CD4-positive, alpha-beta T cell (primary cell): ENCODE measurements at regions not wholly inside any gene's neighbourhood (a gene's known extent, or its start where the extent isn't known, plus 50 kb on each side); places are given as distances from the start of the nearest gene placed in this dataset.

ENCODE experiments used
- ATAC-seq: fragments of 200-7000 bp; cut with Tn5 transposase; one replicate; pipeline ENCODE4 v1.10.0; 2022; ENCODE audit warnings: mild to moderate bottlenecking; ENCODE audit not compliant: poor library complexity
- CTCF ChIA-PET: fragments of 350-600 bp; sonication (Branson Sonifier 250); formaldehyde crosslinking; loops from one replicate; lab custom pipeline; 2021; ENCODE audit warnings: antibody characterized with exemption, inconsistent platforms; lab: Charles Lee
- POLR2A ChIA-PET: fragments of 350-600 bp; sonication (Branson Sonifier 250); formaldehyde crosslinking; loops from one replicate; lab custom pipeline; 2021; ENCODE audit warnings: antibody characterized with exemption, inconsistent platforms; lab: Charles Lee
- DNase-seq, 14 experiments: peaks; one replicate each; pipeline ENCODE4 v3.0.0-alpha.2; 2013 to 2020; ENCODE audit warnings: mixed read lengths in 2 of 14
- H3K27ac ChIP-seq, 2 donors: one replicate each; pipeline versions ENCODE4 v1.5.1 to v1.7.0; 2013; ENCODE audit warnings: low read length in 2 of 2, low read depth in 1 of 2, mild to moderate bottlenecking in 1 of 2
- H3K27me3 ChIP-seq, 2 experiments: 1 replicate in 1 of 2; 2 replicates in 1 of 2; pipeline versions ENCODE4 v1.6.1 to v1.7.0; 2013; ENCODE audit warnings: low read length in 2 of 2, control low read depth in 1 of 2, mild to moderate bottlenecking in 1 of 2, moderate library complexity in 1 of 2; ENCODE audit not compliant: insufficient read depth in 2 of 2, control insufficient read depth in 1 of 2
- H3K36me3 ChIP-seq: one replicate; pipeline ENCODE4 v1.6.1; 2013; ENCODE audit warnings: low read length, control low read depth; ENCODE audit not compliant: insufficient read depth
- H3K4me1 ChIP-seq: one replicate; pipeline ENCODE4 v1.6.1; 2013; ENCODE audit warnings: low read length, control low read depth; ENCODE audit not compliant: insufficient read depth
- H3K4me3 ChIP-seq: one replicate; pipeline ENCODE4 v1.5.1; 2013; ENCODE audit warnings: mild to moderate bottlenecking, low read length, moderate library complexity
- H3K9me3 ChIP-seq, 2 experiments: 1 replicate in 1 of 2; 2 replicates in 1 of 2; pipeline versions ENCODE4 v1.6.1 to v1.7.0; 2013; ENCODE audit warnings: low read length in 2 of 2, mild to moderate bottlenecking in 2 of 2, control low read depth in 1 of 2, moderate library complexity in 1 of 2; ENCODE audit not compliant: control insufficient read depth in 1 of 2, insufficient read depth in 1 of 2
- H3K27ac Mint-ChIP-seq: one replicate; pipeline ENCODE4 v1.8.0; 2020; ENCODE audit warnings: mixed read lengths
- H3K27me3 Mint-ChIP-seq: one replicate; pipeline ENCODE4 v1.8.0; 2021; ENCODE audit warnings: mixed read lengths
- H3K36me3 Mint-ChIP-seq: one replicate; pipeline ENCODE4 v1.8.0; 2021; ENCODE audit warnings: low read depth, mixed read lengths
- H3K4me1 Mint-ChIP-seq: one replicate; pipeline ENCODE4 v1.8.0; 2021; ENCODE audit warnings: low read depth, mixed read lengths
- H3K4me3 Mint-ChIP-seq: one replicate; pipeline ENCODE4 v1.8.0; 2020; ENCODE audit warnings: mild to moderate bottlenecking, mixed read lengths
- H3K9me3 Mint-ChIP-seq: one replicate; pipeline ENCODE4 v1.8.0; 2020; ENCODE audit warnings: mixed read lengths
- CTCF ChIP-seq: fragments of 200-600 bp; IDR thresholded peaks from one replicate; pipeline ENCODE4 v1.8.0; 2022; ENCODE audit warnings: antibody characterized with exemption, mild to moderate bottlenecking
- intact Hi-C, 2 experiments: fragments of 100-400 bp; cut with DNase I in 1 of 2; cut with micrococcal nuclease in 1 of 2; formaldehyde crosslinking; loops; one replicate each; pipeline versions ENCODE4 v1.15.1 to v1.9.0; 2023 to 2025; cut with DNase I, micrococcal nuclease

DNA sequence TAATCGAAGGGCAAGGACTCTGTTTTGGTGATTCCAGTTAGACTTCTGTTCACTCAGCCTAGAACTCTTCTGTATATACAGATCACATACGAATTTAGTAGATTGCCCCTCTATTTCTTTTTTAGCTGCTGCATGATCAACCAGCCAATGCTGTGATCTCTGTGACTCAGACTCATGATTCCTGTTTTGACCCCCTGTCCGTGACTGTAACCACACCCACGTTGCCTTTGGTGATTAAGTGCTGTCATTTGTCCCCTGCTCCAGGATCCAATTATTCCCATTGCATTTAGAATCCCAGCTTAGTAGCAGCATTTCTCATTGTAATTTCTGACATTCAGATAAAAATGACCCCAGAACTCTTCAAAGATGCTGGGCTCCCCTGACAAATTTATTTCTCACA lies 545.7 kb downstream of the NPIPA7 start:
- no peak overlapping the region for H3K27ac Mint-ChIP-seq
- no peaks in the 10 kb centered on the region for H3K27me3 Mint-ChIP-seq
- Histone ChIP-seq H3K9me3 (no peaks in the 10 kb centered on the region), H3K4me3 (no peak overlapping the region), H3K27ac (no peak overlapping the region), H3K4me1 (no peaks in the 10 kb centered on the region), H3K36me3 (no peaks in the 10 kb centered on the region), H3K27me3 (no peaks in the 10 kb centered on the region)
- ATAC-seq (no peak), DNase-seq (no peak)
- TF ChIP-seq CTCF = no peak
- ChIA-PET CTCF (no interaction called here), POLR2A (no interaction called here)
- H3K9me3 Mint-ChIP-seq = no peaks in the 10 kb centered on the region
- no peaks in the 10 kb centered on the region for H3K36me3 Mint-ChIP-seq
- intact Hi-C loops = loop anchor here in 1 of 2 experiments (1.0 kb wide), 1 partner anchor 35 kb away; no protein-coding TSS in a partner anchor
- H3K4me3 Mint-ChIP-seq = no peak overlapping the region
- no peaks in the 10 kb centered on the region for H3K4me1 Mint-ChIP-seq

DNA sequence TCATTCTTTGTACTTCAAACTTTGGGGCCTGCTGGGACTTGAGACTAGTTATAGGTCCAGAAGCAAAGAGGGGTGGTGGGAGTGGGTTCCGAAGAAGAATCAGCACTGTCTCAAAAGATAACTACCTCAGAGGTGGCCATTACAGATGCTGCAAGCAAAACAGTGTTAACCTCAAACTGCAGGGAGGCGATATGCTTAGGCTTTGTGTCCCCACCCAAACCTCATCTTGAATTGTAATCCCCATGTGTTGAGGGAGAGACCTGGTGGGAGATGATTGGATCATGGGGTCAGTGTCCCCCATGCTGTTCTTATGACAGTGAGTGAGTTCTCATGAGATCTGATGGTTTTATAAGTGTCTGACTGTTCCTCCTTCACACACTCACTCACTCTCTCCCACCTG lies 545.3 kb downstream of the XYLT1 start:
- no peaks in the 10 kb centered on the region for H3K4me1 Mint-ChIP-seq
- no peaks in the 10 kb centered on the region for H3K9me3 Mint-ChIP-seq
- H3K27ac Mint-ChIP-seq = no peak overlapping the region
- Histone ChIP-seq H3K27ac (no peak overlapping the region), H3K4me1 (no peaks in the 10 kb centered on the region), H3K36me3 (no peaks in the 10 kb centered on the region), H3K9me3 (no peaks in the 10 kb centered on the region), H3K4me3 (no peak overlapping the region), H3K27me3 (no peaks in the 10 kb centered on the region)
- ATAC-seq = no peak
- ChIA-PET CTCF (no interaction called here), POLR2A (no interaction called here)
- DNase-seq = no peak
- no peak overlapping the region for H3K4me3 Mint-ChIP-seq
- TF ChIP-seq CTCF = no peak
- no peaks in the 10 kb centered on the region for H3K36me3 Mint-ChIP-seq
- H3K27me3 Mint-ChIP-seq = no peaks in the 10 kb centered on the region
- intact Hi-C loops = no loop called here

DNA sequence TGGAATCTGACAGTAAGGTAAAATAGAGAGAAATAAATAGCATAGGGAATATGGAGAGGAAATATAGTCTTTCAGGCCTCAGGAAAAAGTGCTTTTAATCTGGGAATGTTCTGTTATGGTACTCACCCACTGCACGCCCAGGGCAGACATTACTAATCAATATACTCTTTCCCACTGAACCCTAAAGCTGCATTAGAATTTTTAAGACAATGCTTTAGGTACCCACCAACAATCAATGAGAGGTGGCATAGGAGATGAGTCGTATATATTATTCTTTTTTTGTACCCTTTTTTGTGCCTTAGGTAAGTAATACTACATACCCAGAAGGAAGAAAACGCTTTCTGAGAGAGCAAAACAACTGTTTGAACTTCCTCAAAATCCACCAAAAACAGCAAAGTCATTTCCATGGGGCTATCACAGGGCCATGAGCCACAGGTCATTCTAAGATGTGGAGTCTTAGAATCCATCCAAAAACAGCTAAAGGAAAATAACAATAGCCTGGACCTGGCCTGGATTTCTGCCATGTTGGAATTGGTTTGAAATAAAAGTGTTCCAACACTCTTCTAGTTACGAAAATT lies 542.1 kb downstream of the XYLT1 start:
- intact Hi-C loops = no loop called here
- Histone ChIP-seq H3K4me3 (no peak overlapping the region), H3K4me1 (no peaks in the 10 kb centered on the region), H3K27ac (no peak overlapping the region), H3K9me3 (no peaks in the 10 kb centered on the region), H3K36me3 (no peaks in the 10 kb centered on the region), H3K27me3 (no peaks in the 10 kb centered on the region)
- no peak for TF ChIP-seq CTCF
- Mint-ChIP-seq H3K4me3 (no peak overlapping the region), H3K4me1 (no peaks in the 10 kb centered on the region), H3K27ac (no peak overlapping the region), H3K36me3 (no peaks in the 10 kb centered on the region), H3K9me3 (no peaks in the 10 kb centered on the region), H3K27me3 (no peaks in the 10 kb centered on the region)
- CTCF ChIA-PET = no interaction called here
- DNase-seq (no peak), ATAC-seq (no peak)
- POLR2A ChIA-PET = no interaction called here
